NCI-H2196 treated with DMSO at 0.1 percent for 48 hours (cell line): ENCODE measurements at regions not wholly inside any gene's neighbourhood (a gene's known extent, or its start where the extent isn't known, plus 50 kb on each side); places are given as distances from the start of the nearest gene placed in this dataset.
"Not testable (repeated sequence)": the region's sequence is repeated elsewhere in the genome, so short reads cannot be mapped to it uniquely, and the experiment has no call there.

Source experiments
- DNase-seq: peaks from one replicate; lab custom pipeline; 2025; ENCODE audit not compliant: unreplicated experiment; lab: John Stamatoyannopoulos, UW

- no peak for DNase-seq
Measured at GRCh38 chr5:90338712-90339372, 70.7 kb downstream of the CETN3 start.

GRCh38 chr5:90337449-90338052, 72.0 kb downstream of the CETN3 start:
- no peak for DNase-seq

- no peak for DNase-seq
Measured at GRCh38 chr5:90336752-90337151, 72.8 kb downstream of the CETN3 start.

- DNase-seq, result no peak
Measured at GRCh38 chr5:90334741-90335140, 74.8 kb downstream of the CETN3 start.

GRCh38 chr5:90329911-90330310, 79.6 kb downstream of the CETN3 start:
- no peak for DNase-seq

- no peak for DNase-seq
Measured at GRCh38 chr5:90326995-90327394, 82.6 kb downstream of the CETN3 start.

- DNase-seq, result no peak
Measured at GRCh38 chr5:90325093-90325492, 84.5 kb downstream of the CETN3 start.

GRCh38 chr5:90320348-90320747, 89.2 kb downstream of the CETN3 start:
- DNase-seq, result not testable (repeated sequence)

GRCh38 chr5:90312027-90312426, 97.5 kb downstream of the CETN3 start:
- DNase-seq, result no peak

- no peak for DNase-seq
Measured at GRCh38 chr5:90311401-90311800, 98.2 kb downstream of the CETN3 start.

GRCh38 chr5:90308787-90309585, 100.6 kb downstream of the CETN3 start:
- DNase-seq, result no peak

GRCh38 chr5:90307782-90308181, 101.8 kb downstream of the CETN3 start:
- DNase-seq, result no peak

GRCh38 chr5:90307322-90307721, 102.2 kb downstream of the CETN3 start:
- DNase-seq, result no peak

GRCh38 chr5:90306613-90307012, 102.9 kb downstream of the CETN3 start:
- DNase-seq, result no peak

- no peak for DNase-seq
Measured at GRCh38 chr5:90305041-90305720, 104.4 kb downstream of the CETN3 start.

GRCh38 chr5:90301248-90301647, 108.3 kb downstream of the CETN3 start:
- DNase-seq, result no peak

GRCh38 chr5:90297045-90297764, 112.4 kb downstream of the CETN3 start:
- no peak for DNase-seq

- no peak for DNase-seq
Measured at GRCh38 chr5:90294604-90295003, 115.0 kb downstream of the CETN3 start.

GRCh38 chr5:90293931-90294330, 115.6 kb downstream of the CETN3 start:
- no peak for DNase-seq

- no peak for DNase-seq
Measured at GRCh38 chr5:90290648-90291047, 118.9 kb downstream of the CETN3 start.

GRCh38 chr5:90289837-90290236, 119.7 kb downstream of the CETN3 start:
- DNase-seq, result no peak
